Fibroblast of lung (primary cell): ENCODE measurements at regions not wholly inside any gene's neighbourhood (a gene's known extent, or its start where the extent isn't known, plus 50 kb on each side); places are given as distances from the start of the nearest gene placed in this dataset.

Source experiments
- EZH2 ChIP-seq: IDR thresholded peaks from 2 replicates; pipeline ENCODE4 v1.5.1; 2012; ENCODE audit warnings: low read length, control low read depth, mild to moderate bottlenecking; ENCODE audit errors: missing control alignments
- TF ChIP-seq, protein P1 (sequence below), 2 donors: IDR thresholded peaks in 1 of 2; conservative IDR thresholded peaks in 1 of 2; 1 replicate in 1 of 2; 2 replicates in 1 of 2; pipeline ENCODE4 v1.5.1; 2011 to 2012; ENCODE audit warnings: low read length in 2 of 2, control low read depth in 1 of 2, inconsistent platforms in 1 of 2, low read depth in 1 of 2, mild to moderate bottlenecking in 1 of 2

DNA sequence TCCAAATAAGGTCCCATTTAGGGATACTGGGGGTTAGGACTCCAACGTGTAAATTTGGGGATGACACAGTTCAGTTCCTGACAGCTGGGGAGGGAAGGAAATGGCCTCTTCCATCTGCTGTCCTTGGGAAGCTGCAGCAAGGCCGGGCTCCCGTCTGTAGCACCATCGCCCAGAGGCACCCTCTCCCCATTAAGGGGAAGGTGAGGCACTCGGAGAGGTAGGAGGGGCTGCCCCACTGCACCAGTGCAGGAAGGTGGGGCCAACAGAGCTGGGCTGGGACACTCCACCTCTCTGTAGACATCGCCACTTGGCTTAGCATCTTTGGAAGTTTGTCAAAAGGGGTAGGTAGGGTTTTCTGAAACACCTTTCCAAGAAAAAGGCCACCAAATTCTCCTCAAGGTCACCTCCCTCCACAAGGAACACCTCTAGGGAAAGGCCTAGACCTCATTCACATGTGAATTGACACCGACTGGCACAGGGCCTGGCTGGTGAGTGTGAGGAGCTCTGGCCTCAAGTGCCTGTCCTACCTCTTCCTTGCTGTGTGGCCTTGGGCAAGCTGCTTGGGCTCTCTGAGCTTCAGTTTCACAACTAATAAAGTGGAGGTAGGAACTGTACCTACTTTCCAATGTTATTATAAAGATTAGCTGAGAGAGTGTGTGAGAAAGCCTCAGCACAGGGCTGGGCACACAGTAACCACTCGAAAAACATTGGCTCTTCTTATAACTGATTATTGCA, 75.0 kb upstream of the NEURL1B start:
- TF ChIP-seq, protein P1, sequence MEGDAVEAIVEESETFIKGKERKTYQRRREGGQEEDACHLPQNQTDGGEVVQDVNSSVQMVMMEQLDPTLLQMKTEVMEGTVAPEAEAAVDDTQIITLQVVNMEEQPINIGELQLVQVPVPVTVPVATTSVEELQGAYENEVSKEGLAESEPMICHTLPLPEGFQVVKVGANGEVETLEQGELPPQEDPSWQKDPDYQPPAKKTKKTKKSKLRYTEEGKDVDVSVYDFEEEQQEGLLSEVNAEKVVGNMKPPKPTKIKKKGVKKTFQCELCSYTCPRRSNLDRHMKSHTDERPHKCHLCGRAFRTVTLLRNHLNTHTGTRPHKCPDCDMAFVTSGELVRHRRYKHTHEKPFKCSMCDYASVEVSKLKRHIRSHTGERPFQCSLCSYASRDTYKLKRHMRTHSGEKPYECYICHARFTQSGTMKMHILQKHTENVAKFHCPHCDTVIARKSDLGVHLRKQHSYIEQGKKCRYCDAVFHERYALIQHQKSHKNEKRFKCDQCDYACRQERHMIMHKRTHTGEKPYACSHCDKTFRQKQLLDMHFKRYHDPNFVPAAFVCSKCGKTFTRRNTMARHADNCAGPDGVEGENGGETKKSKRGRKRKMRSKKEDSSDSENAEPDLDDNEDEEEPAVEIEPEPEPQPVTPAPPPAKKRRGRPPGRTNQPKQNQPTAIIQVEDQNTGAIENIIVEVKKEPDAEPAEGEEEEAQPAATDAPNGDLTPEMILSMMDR (conservative IDR thresholded peaks at IDR 0.05 in 1 of 2, IDR thresholded peaks at IDR 0.05 in 1 of 2; ENCODE audit: low read depth in 1 of 2, low read length in 2 of 2), result no peak
- no peak for TF ChIP-seq EZH2
